K562 (cell line): ENCODE measurements at regions not wholly inside any gene's neighbourhood (a gene's known extent, or its start where the extent isn't known, plus 50 kb on each side); places are given as distances from the start of the nearest gene placed in this dataset.

Experiments
- ATAC-seq: fragments of 200-7000 bp; cut with Tn5 transposase; 3 replicates; pipeline ENCODE4 v1.9.1; 2020; ENCODE audit warnings: moderate library complexity
- BruUV-seq: library from RNA; stranded (reverse); fragments of 400-500 nt; replicated peaks from 2 replicates; lab custom pipeline; 2021; lab: Mats Ljungman, UMichigan
- CTCF ChIA-PET: fragments of 300-600 bp; formaldehyde crosslinking; extraction: SDS; loops from one replicate; lab custom pipeline; 2021; ENCODE audit warnings: low intra/inter-chr PET ratio; lab: Yijun Ruan, JAX
- POLR2A ChIA-PET: fragments of 300-600, 350-650 bp; sonication (Branson Sonifier 250); formaldehyde crosslinking; extraction: SDS; loops from one replicate; lab custom pipeline; 2021; ENCODE audit warnings: antibody characterized with exemption, inconsistent platforms; lab: Yijun Ruan, JAX
- DNase-seq, 4 experiments: peaks; one replicate each; pipeline versions ENCODE4 v3.0.0 to v3.0.0-alpha.2; 2011 to 2018; ENCODE audit warnings: low spot score in 3 of 4, mixed read lengths in 3 of 4; ENCODE audit errors: extremely low read depth in 1 of 4
- FAIRE-seq: peaks from 2 replicates; lab custom pipeline; 2011; peaks lifted over from hg19 to GRCh38; lab: Jason Lieb, UNC
- H2AFZ ChIP-seq: 2 replicates; pipeline ENCODE4 v1.6.0; 2011; ENCODE audit warnings: low read depth, low read length, control low read depth, inconsistent platforms
- H3K27ac ChIP-seq: fragments of 200-600 bp; 3 replicates; pipeline ENCODE4 v1.8.0; 2011; ENCODE audit warnings: low read depth, mild to moderate bottlenecking, control low read depth, inconsistent platforms, low read length, moderate library complexity, mixed read lengths; ENCODE audit errors: extremely low read depth
- H3K27me3 ChIP-seq, 2 experiments: fragments of 300-600 bp in 1 of 2; 2 replicates in 1 of 2; 3 replicates in 1 of 2; pipeline versions ENCODE4 v1.6.0 to v1.8.0; 2011; ENCODE audit warnings: inconsistent platforms in 2 of 2, low read length in 2 of 2, mild to moderate bottlenecking in 1 of 2, mixed read lengths in 1 of 2, moderate library complexity in 1 of 2; ENCODE audit not compliant: control insufficient read depth in 2 of 2, insufficient read depth in 2 of 2
- H3K36me3 ChIP-seq: fragments of 300-600 bp; 3 replicates; pipeline ENCODE4 v1.8.0; 2011; ENCODE audit warnings: mild to moderate bottlenecking, low read length, inconsistent platforms; ENCODE audit not compliant: control insufficient read depth, insufficient read depth
- H3K4me1 ChIP-seq, 2 experiments: fragments of 200-600 bp in 1 of 2; replicated peaks in 1 of 2; 2 replicates in 1 of 2; 3 replicates in 1 of 2; pipeline versions ENCODE4 v1.5.1 to v1.8.0; 2011; ENCODE audit warnings: inconsistent platforms in 2 of 2, low read length in 2 of 2, mild to moderate bottlenecking in 1 of 2, mixed read lengths in 1 of 2, moderate library complexity in 1 of 2; ENCODE audit not compliant: control insufficient read depth in 2 of 2, insufficient read depth in 2 of 2
- H3K4me2 ChIP-seq: 2 replicates; pipeline ENCODE4 v1.6.1; 2011; ENCODE audit warnings: low read length, control low read depth, inconsistent platforms, mixed read lengths; ENCODE audit not compliant: insufficient read depth
- H3K4me3 ChIP-seq: fragments of 200-600 bp; sonication (generic), shearing (Covaris generic); 2 replicates; pipeline ENCODE4 v1.5.1; 2016; ENCODE audit warnings: control low read depth, inconsistent platforms
- H3K79me2 ChIP-seq: fragments of 200-600 bp; 3 replicates; pipeline ENCODE4 v1.8.0; 2011; ENCODE audit warnings: low read length, inconsistent platforms; ENCODE audit not compliant: control insufficient read depth, insufficient read depth
- H3K9ac ChIP-seq, 2 experiments: 2 replicates each; pipeline versions ENCODE4 v1.6.0 to v1.6.1; 2011; ENCODE audit warnings: low read depth in 2 of 2, low read length in 2 of 2, control low read depth in 1 of 2, inconsistent platforms in 1 of 2, mild to moderate bottlenecking in 1 of 2, mixed read lengths in 1 of 2; ENCODE audit not compliant: insufficient read depth in 1 of 2
- H3K9me1 ChIP-seq: one replicate; pipeline ENCODE4 v1.6.0; 2011; ENCODE audit warnings: inconsistent platforms, mild to moderate bottlenecking, low read length, moderate library complexity; ENCODE audit not compliant: control insufficient read depth, insufficient read depth
- H3K9me3 ChIP-seq: replicated peaks from 2 replicates; pipeline ENCODE4 v1.5.1; 2011; ENCODE audit warnings: low read depth, low read length, inconsistent platforms; ENCODE audit not compliant: control insufficient read depth, insufficient read depth
- H4K20me1 ChIP-seq: replicated peaks from 2 replicates; pipeline ENCODE4 v1.6.1; 2011; ENCODE audit warnings: low read length, inconsistent platforms, mixed read lengths; ENCODE audit not compliant: control insufficient read depth, insufficient read depth
- KHSRP ChIP-seq: fragments of 450-650 bp; IDR thresholded peaks from 2 replicates; pipeline ENCODE4 v1.6.1; 2017
- SRSF9 ChIP-seq: fragments of 200-400 bp; formaldehyde crosslinking; IDR thresholded peaks from 2 replicates; pipeline ENCODE4 v1.6.1; 2017; ENCODE audit warnings: low read depth, low read length, borderline replicate concordance
- THRA ChIP-seq: fragments of 450-650 bp; IDR thresholded peaks from 2 replicates; pipeline ENCODE4 v1.6.1; 2017; ENCODE audit warnings: mild to moderate bottlenecking, moderate library complexity
- ZNF311 ChIP-seq: fragments of 250-450 bp; sonication (Bioruptor Pico); IDR thresholded peaks from 2 replicates; pipeline ENCODE4 v1.4.0; 2020; ENCODE audit warnings: mild to moderate bottlenecking, moderate library complexity
- WGBS: fragments of 100-300 bp; shearing (Covaris generic); methylation state at CpG from one replicate; pipeline ENCODE4 v1.1.6; 2016; ENCODE audit warnings: low coverage, mixed read lengths; ENCODE audit not compliant: insufficient coverage; ENCODE audit errors: missing lambda C conversion rate; 5-methylcytosine and 5-hydroxymethylcytosine counted together
- in situ Hi-C: fragments of 300-500 bp; cut with MboI; formaldehyde crosslinking; loops from 4 replicates; pipeline ENCODE4 v1.15.0; 2018; ENCODE audit warnings: inconsistent platforms, mixed read lengths
- intact Hi-C: fragments of 100-400 bp; cut with micrococcal nuclease; formaldehyde crosslinking; loops from 2 replicates; pipeline ENCODE4 v1.14.2; 2022
- TF ChIP-seq, protein P1 (sequence below): fragments of 250-450 bp; sonication (Bioruptor Pico); IDR thresholded peaks from 2 replicates; pipeline ENCODE4 v1.4.0; 2020; ENCODE audit warnings: mild to moderate bottlenecking, moderate library complexity
- TF ChIP-seq, protein P2 (sequence below): fragments of 450-650 bp; IDR thresholded peaks from 2 replicates; pipeline ENCODE4 v1.6.1; 2016; ENCODE audit warnings: borderline replicate concordance
- TF ChIP-seq, protein P3 (sequence below): sonication (generic); formaldehyde crosslinking; IDR thresholded peaks from 2 replicates; pipeline ENCODE4 v1.8.1; 2023; ENCODE audit warnings: mild to moderate bottlenecking, missing genetic modification reagents

DNA sequence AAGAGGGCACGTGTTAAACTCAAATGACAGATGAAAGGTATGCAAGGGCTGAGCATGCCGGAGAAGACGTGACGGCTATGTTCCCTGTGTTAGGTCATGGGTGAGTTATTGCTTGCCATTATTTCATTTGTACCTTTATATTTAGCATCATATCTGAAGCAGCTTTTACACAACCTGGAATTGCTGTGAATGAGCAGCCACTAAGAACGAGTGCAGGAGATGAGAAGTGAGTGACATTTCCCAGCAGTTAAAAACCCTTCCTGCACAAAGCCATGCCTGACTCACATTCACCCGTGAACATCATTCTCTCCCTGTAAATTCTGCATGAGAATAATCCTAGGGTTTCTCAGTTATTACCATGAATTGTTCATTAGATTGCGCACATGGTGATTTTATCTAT, 433.2 kb upstream of the ZFP42 start (continued):
- TF ChIP-seq, protein P1, sequence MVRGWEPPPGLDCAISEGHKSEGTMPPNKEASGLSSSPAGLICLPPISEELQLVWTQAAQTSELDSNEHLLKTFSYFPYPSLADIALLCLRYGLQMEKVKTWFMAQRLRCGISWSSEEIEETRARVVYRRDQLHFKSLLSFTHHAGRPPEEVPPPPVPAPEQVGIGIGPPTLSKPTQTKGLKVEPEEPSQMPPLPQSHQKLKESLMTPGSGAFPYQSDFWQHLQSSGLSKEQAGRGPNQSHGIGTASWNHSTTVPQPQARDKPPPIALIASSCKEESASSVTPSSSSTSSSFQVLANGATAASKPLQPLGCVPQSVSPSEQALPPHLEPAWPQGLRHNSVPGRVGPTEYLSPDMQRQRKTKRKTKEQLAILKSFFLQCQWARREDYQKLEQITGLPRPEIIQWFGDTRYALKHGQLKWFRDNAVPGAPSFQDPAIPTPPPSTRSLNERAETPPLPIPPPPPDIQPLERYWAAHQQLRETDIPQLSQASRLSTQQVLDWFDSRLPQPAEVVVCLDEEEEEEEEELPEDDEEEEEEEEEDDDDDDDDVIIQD (CRISPR knock-in tag): no peak
- TF ChIP-seq ZNF311 (CRISPR knock-in tag) (no peak), THRA (no peak), SRSF9 (no peak), KHSRP (no peak)
- TF ChIP-seq, protein P2, sequence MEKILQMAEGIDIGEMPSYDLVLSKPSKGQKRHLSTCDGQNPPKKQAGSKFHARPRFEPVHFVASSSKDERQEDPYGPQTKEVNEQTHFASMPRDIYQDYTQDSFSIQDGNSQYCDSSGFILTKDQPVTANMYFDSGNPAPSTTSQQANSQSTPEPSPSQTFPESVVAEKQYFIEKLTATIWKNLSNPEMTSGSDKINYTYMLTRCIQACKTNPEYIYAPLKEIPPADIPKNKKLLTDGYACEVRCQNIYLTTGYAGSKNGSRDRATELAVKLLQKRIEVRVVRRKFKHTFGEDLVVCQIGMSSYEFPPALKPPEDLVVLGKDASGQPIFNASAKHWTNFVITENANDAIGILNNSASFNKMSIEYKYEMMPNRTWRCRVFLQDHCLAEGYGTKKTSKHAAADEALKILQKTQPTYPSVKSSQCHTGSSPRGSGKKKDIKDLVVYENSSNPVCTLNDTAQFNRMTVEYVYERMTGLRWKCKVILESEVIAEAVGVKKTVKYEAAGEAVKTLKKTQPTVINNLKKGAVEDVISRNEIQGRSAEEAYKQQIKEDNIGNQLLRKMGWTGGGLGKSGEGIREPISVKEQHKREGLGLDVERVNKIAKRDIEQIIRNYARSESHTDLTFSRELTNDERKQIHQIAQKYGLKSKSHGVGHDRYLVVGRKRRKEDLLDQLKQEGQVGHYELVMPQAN: no peak

GRCh38 chr4:187565416-187565815, 430.2 kb upstream of the ZFP42 start:
- Histone ChIP-seq H3K36me3 (no peaks in the 10 kb centered on the region), H3K4me1 (no peaks in the 10 kb centered on the region), H2AFZ (no peak overlapping the region), H3K9me3 (no peaks in the 10 kb centered on the region), H3K79me2 (no peaks in the 10 kb centered on the region), H3K27ac (no peak overlapping the region), H3K9me1 (no peaks in the 10 kb centered on the region), H3K9ac (no peak overlapping the region), H4K20me1 (no peaks in the 10 kb centered on the region), H3K4me3 (no peak overlapping the region), H3K27me3 (no peaks in the 10 kb centered on the region), H3K4me2 (no peak overlapping the region)
- ATAC-seq (no peak), DNase-seq (no peak), FAIRE-seq (no peak)
- ChIA-PET POLR2A (no interaction called here), CTCF (no interaction called here)
- TF ChIP-seq, protein P3, sequence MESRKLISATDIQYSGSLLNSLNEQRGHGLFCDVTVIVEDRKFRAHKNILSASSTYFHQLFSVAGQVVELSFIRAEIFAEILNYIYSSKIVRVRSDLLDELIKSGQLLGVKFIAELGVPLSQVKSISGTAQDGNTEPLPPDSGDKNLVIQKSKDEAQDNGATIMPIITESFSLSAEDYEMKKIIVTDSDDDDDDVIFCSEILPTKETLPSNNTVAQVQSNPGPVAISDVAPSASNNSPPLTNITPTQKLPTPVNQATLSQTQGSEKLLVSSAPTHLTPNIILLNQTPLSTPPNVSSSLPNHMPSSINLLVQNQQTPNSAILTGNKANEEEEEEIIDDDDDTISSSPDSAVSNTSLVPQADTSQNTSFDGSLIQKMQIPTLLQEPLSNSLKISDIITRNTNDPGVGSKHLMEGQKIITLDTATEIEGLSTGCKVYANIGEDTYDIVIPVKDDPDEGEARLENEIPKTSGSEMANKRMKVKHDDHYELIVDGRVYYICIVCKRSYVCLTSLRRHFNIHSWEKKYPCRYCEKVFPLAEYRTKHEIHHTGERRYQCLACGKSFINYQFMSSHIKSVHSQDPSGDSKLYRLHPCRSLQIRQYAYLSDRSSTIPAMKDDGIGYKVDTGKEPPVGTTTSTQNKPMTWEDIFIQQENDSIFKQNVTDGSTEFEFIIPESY (CRISPR knock-in tag): no peak
- WGBS: 8% methylated on average over 9 of the region's 11 CpGs
- in situ Hi-C loops: no loop called here
- BruUV-seq: no TSS peak
- intact Hi-C loops: no loop called here
